Naive thymus-derived CD8-positive, alpha-beta T cell (primary cell): ENCODE measurements at regions not wholly inside any gene's neighbourhood (a gene's known extent, or its start where the extent isn't known, plus 50 kb on each side); places are given as distances from the start of the nearest gene placed in this dataset.
"Not testable (repeated sequence)": the region's sequence is repeated elsewhere in the genome, so short reads cannot be mapped to it uniquely, and the experiment has no call there.

Experiments used
- ATAC-seq, 2 donors: fragments of 150-1000 bp; cut with Tn5 transposase in 1 of 2; sonication (Bioruptor Pico), chemical (Tn5 transposase) in 1 of 2; 1 replicate in 1 of 2; 2 replicates in 1 of 2; pipeline ENCODE4 v1.10.0; 2021; ENCODE audit warnings: mild to moderate bottlenecking in 2 of 2, moderate library complexity in 2 of 2
- POLR2A ChIA-PET: fragments of 350-600 bp; sonication (Branson Sonifier 250); formaldehyde crosslinking; loops from one replicate; lab custom pipeline; 2021; ENCODE audit warnings: antibody characterized with exemption; lab: Charles Lee
- DNase-seq, 10 donors: peaks; one replicate each; pipeline versions ENCODE4 v3.0.0 to v3.0.0-alpha.2; 2020 to 2022
- H3K27ac Mint-ChIP-seq, 10 donors: one replicate each; pipeline ENCODE4 v1.8.0; 2020 to 2022; ENCODE audit warnings: mild to moderate bottlenecking in 10 of 10, mixed read lengths in 10 of 10, moderate library complexity in 4 of 10, inconsistent platforms in 1 of 10
- H3K27me3 Mint-ChIP-seq, 5 donors: one replicate each; pipeline ENCODE4 v1.8.0; 2021 to 2022; ENCODE audit warnings: mixed read lengths in 5 of 5
- H3K36me3 Mint-ChIP-seq, 3 donors: one replicate each; pipeline ENCODE4 v1.8.0; 2020 to 2022; ENCODE audit warnings: mixed read lengths in 3 of 3, mild to moderate bottlenecking in 2 of 3, inconsistent platforms in 1 of 3
- H3K4me1 Mint-ChIP-seq, 4 donors: one replicate each; pipeline ENCODE4 v1.8.0; 2021 to 2022; ENCODE audit warnings: mixed read lengths in 4 of 4
- H3K4me3 Mint-ChIP-seq, 10 donors: one replicate each; pipeline ENCODE4 v1.8.0; 2020 to 2022; ENCODE audit warnings: mild to moderate bottlenecking in 10 of 10, mixed read lengths in 10 of 10, moderate library complexity in 6 of 10, inconsistent platforms in 1 of 10
- H3K9me3 Mint-ChIP-seq, 9 donors: one replicate each; pipeline ENCODE4 v1.8.0; 2020 to 2022; ENCODE audit warnings: mixed read lengths in 9 of 9, mild to moderate bottlenecking in 3 of 9, inconsistent platforms in 1 of 9, moderate library complexity in 1 of 9

- Mint-ChIP-seq H3K4me1 (no peaks in the 10 kb centered on the region), H3K27me3 (peaks cover 11 to 52% (median 28%) of the 10 kb centered on the region in 5 donors), H3K4me3 (no peak overlapping the region), H3K36me3 (no peaks in the 10 kb centered on the region), H3K27ac (no peak overlapping the region), H3K9me3 (no peaks in the 10 kb centered on the region)
- no peak for ATAC-seq
- DNase-seq, result no peak
- POLR2A ChIA-PET, result no interaction called here
Observed at GRCh38 chr15:62362608-62363007, 197.5 kb upstream of the C2CD4B start.

GRCh38 chr15:62363913-62364312 is 198.8 kb upstream of the C2CD4B start:
- Mint-ChIP-seq H3K4me3 (no peak overlapping the region), H3K9me3 (no peaks in the 10 kb centered on the region), H3K36me3 (no peaks in the 10 kb centered on the region), H3K27ac (no peak overlapping the region), H3K27me3 (peaks cover 13 to 51% (median 28%) of the 10 kb centered on the region in 5 donors), H3K4me1 (no peaks in the 10 kb centered on the region)
- no peak for DNase-seq
- POLR2A ChIA-PET, result no interaction called here
- no peak for ATAC-seq

GRCh38 chr15:62365795-62366442 is 200.8 kb upstream of the C2CD4B start:
- POLR2A ChIA-PET, result no interaction called here
- H3K27me3 Mint-ChIP-seq, result peaks cover 9 to 32% (median 24%) of the 10 kb centered on the region in 5 donors
- no peak overlapping the region for H3K27ac Mint-ChIP-seq
- ATAC-seq (no peak), DNase-seq (no peak)
- H3K4me1 Mint-ChIP-seq, result no peaks in the 10 kb centered on the region
- H3K36me3 Mint-ChIP-seq, result no peaks in the 10 kb centered on the region
- H3K4me3 Mint-ChIP-seq, result no peak overlapping the region
- H3K9me3 Mint-ChIP-seq, result no peaks in the 10 kb centered on the region

GRCh38 chr15:62369454-62369853 is 204.4 kb upstream of the C2CD4B start:
- H3K36me3 Mint-ChIP-seq, result no peaks in the 10 kb centered on the region
- no peak overlapping the region for H3K27ac Mint-ChIP-seq
- peaks cover 5 to 33% (median 25%) of the 10 kb centered on the region in 5 donors for H3K27me3 Mint-ChIP-seq
- no peaks in the 10 kb centered on the region for H3K9me3 Mint-ChIP-seq
- ATAC-seq (no peak), DNase-seq (no peak)
- POLR2A ChIA-PET, result no interaction called here
- H3K4me3 Mint-ChIP-seq, result no peak overlapping the region
- no peaks in the 10 kb centered on the region for H3K4me1 Mint-ChIP-seq

GRCh38 chr15:62371683-62372082 is 206.6 kb upstream of the C2CD4B start:
- DNase-seq, POLR2A ChIA-PET: not testable (repeated sequence)

GRCh38 chr15:62377736-62378480 is 212.8 kb upstream of the C2CD4B start:
- Mint-ChIP-seq H3K27ac (no peak overlapping the region), H3K36me3 (no peaks in the 10 kb centered on the region), H3K4me1 (peaks cover 0 to 2% (median 0%) of the 10 kb centered on the region in 4 donors), H3K9me3 (no peaks in the 10 kb centered on the region), H3K27me3 (peaks cover 17 to 39% (median 29%) of the 10 kb centered on the region in 5 donors), H3K4me3 (no peak overlapping the region)
- POLR2A ChIA-PET, result no interaction called here
- ATAC-seq (no peak), DNase-seq (no peak)

More at GRCh38 chr15:62371683-62372082, 206.6 kb upstream of the C2CD4B start:
- H3K4me3 Mint-ChIP-seq, H3K9me3 Mint-ChIP-seq, H3K36me3 Mint-ChIP-seq, ATAC-seq, H3K4me1 Mint-ChIP-seq, H3K27ac Mint-ChIP-seq: not testable (repeated sequence)
- peaks cover 6 to 30% (median 26%) of the 10 kb centered on the region in 5 donors for H3K27me3 Mint-ChIP-seq

- Mint-ChIP-seq H3K4me3 (no peak overlapping the region), H3K4me1 (peaks cover 0 to 2% (median 0%) of the 10 kb centered on the region in 4 donors), H3K27me3 (peaks cover 19 to 39% (median 33%) of the 10 kb centered on the region in 5 donors), H3K9me3 (no peaks in the 10 kb centered on the region), H3K36me3 (no peaks in the 10 kb centered on the region), H3K27ac (no peak overlapping the region)
- no peak for DNase-seq
- no peak for ATAC-seq
- POLR2A ChIA-PET, result no interaction called here
Observed at GRCh38 chr15:62378772-62379498, 213.8 kb upstream of the C2CD4B start.

GRCh38 chr15:62380011-62380410 is 214.9 kb upstream of the C2CD4B start:
- H3K4me3 Mint-ChIP-seq, result no peak overlapping the region

GRCh38 chr15:62382046-62382445 is 217.0 kb upstream of the C2CD4B start:
- POLR2A ChIA-PET, result no interaction called here
- Mint-ChIP-seq H3K4me3 (no peak overlapping the region), H3K27ac (no peak overlapping the region), H3K4me1 (peaks cover 0 to 2% (median 0%) of the 10 kb centered on the region in 4 donors), H3K36me3 (no peaks in the 10 kb centered on the region), H3K9me3 (no peaks in the 10 kb centered on the region), H3K27me3 (peaks cover 19 to 32% (median 30%) of the 10 kb centered on the region in 5 donors)
- ATAC-seq (no peak), DNase-seq (no peak)

More at GRCh38 chr15:62380011-62380410, 214.9 kb upstream of the C2CD4B start:
- Mint-ChIP-seq H3K36me3 (no peaks in the 10 kb centered on the region), H3K27me3 (peaks cover 19 to 36% (median 35%) of the 10 kb centered on the region in 5 donors), H3K4me1 (peaks cover 0 to 2% (median 0%) of the 10 kb centered on the region in 4 donors), H3K9me3 (no peaks in the 10 kb centered on the region), H3K27ac (peak overlapping the region in 1 of 10 donors; percentile 20)
- DNase-seq (no peak), ATAC-seq (no peak)
- POLR2A ChIA-PET, result no interaction called here

- no peaks in the 10 kb centered on the region for H3K36me3 Mint-ChIP-seq
- peak within 1 kb of the TSS; percentile 40 to 93 (median 86) for H3K27ac Mint-ChIP-seq
- peaks cover 12 to 22% (median 18%) of the 10 kb centered on the region in 4 donors for H3K4me1 Mint-ChIP-seq
- peak; percentile 72 to 84 for ATAC-seq
- H3K27me3 Mint-ChIP-seq, result peaks cover 7 to 29% (median 22%) of the 10 kb centered on the region in 5 donors
- DNase-seq, result peak; percentile 7 to 69 (median 43)
- no peaks in the 10 kb centered on the region for H3K9me3 Mint-ChIP-seq
- peak within 1 kb of the TSS; percentile 88 to 98 (median 95) for H3K4me3 Mint-ChIP-seq
- POLR2A ChIA-PET, result no interaction called here
Observed at GRCh38 chr15:62389885-62390790, 225.1 kb upstream of the C2CD4B start, which contains the start of gene TLN2. TLN2 (plus strand) TSS chr15:62390550.

GRCh38 chr15:62390791-62391640 is 225.9 kb upstream of the C2CD4B start:
- Mint-ChIP-seq H3K36me3 (no peaks in the 10 kb centered on the region), H3K27ac (peak overlapping the region in 8 of 10 donors; percentile 9 to 93 (median 86)), H3K9me3 (no peaks in the 10 kb centered on the region), H3K4me1 (peaks cover 12 to 22% (median 18%) of the 10 kb centered on the region in 4 donors), H3K4me3 (peak overlapping the region; percentile 88 to 98 (median 95)), H3K27me3 (peaks cover 5 to 29% (median 24%) of the 10 kb centered on the region in 5 donors)
- DNase-seq (peak in 2 of 10 donors; percentile 11 to 16), ATAC-seq (peak; percentile 26 to 27)
- POLR2A ChIA-PET, result no interaction called here
